Lower leg skin (tissue), 3 donors: ENCODE measurements at regions not wholly inside any gene's neighbourhood (a gene's known extent, or its start where the extent isn't known, plus 50 kb on each side); places are given as distances from the start of the nearest gene placed in this dataset.

Experiments used
- CTCF ChIP-seq, 3 donors: fragments of 450-650 bp; IDR thresholded peaks; one replicate each; pipeline ENCODE4 v1.5.1; 2016; ENCODE audit warnings: antibody characterized with exemption in 3 of 3, mild to moderate bottlenecking in 3 of 3, moderate library complexity in 2 of 3
- POLR2A ChIP-seq, 2 donors: fragments of 450-650 bp; IDR thresholded peaks; one replicate each; pipeline ENCODE4 v1.6.1; 2016 to 2017; ENCODE audit warnings: antibody characterized with exemption in 2 of 2, mild to moderate bottlenecking in 1 of 2, moderate library complexity in 1 of 2

DNA sequence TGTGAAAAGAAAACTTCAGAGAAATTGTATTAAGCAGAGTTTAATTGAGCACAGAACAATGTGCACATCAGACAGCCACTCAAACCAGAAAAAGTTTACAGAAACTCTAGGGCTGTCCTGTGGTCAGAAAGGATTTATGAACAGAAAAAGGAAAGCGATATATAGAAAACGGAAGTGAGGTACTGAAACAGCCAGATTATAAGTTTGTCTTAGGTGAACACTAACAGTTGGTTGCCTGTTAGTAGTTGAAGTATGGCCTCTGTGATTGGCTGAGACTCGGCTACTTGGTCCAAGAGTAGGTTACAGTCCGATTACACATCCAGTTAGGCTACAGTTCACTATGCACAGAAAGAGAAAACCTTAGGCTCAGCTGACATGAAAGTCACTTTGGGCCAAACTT is 1232.5 kb upstream of the RAG2 start:
- TF ChIP-seq CTCF (IDR thresholded peaks at IDR 0.05) (no peak), POLR2A (IDR thresholded peaks at IDR 0.05) (no peak)
